Caco-2 (cell line): ENCODE measurements at regions not wholly inside any gene's neighbourhood (a gene's known extent, or its start where the extent isn't known, plus 50 kb on each side); places are given as distances from the start of the nearest gene placed in this dataset.

ENCODE experiments used
- BruUV-seq: library from RNA; stranded (reverse); fragments of 400-500 nt; replicated peaks from 2 replicates; lab custom pipeline; 2021; lab: Mats Ljungman, UMichigan
- CTCF ChIA-PET: fragments of 300-600 bp; sonication (Branson Sonifier 250); formaldehyde crosslinking; loops from one replicate; lab custom pipeline; 2022; ENCODE audit warnings: antibody characterized with exemption; lab: Charles Lee
- POLR2A ChIA-PET: fragments of 300-600 bp; sonication (Branson Sonifier 250); formaldehyde crosslinking; loops from one replicate; lab custom pipeline; 2022; ENCODE audit warnings: antibody characterized with exemption; lab: Charles Lee
- DNase-seq, 2 experiments: peaks; one replicate each; pipeline versions ENCODE4 v3.0.0 to v3.0.0-alpha.2; 2020 to 2022
- H3K27me3 ChIP-seq: replicated peaks from 2 replicates; pipeline ENCODE4 v1.6.0; 2011; ENCODE audit warnings: low read length; ENCODE audit not compliant: control insufficient read depth, insufficient read depth
- H3K36me3 ChIP-seq: 2 replicates; pipeline ENCODE4 v1.5.1; 2011; ENCODE audit warnings: low read length; ENCODE audit not compliant: control insufficient read depth, insufficient read depth
- H3K4me1 ChIP-seq: fragments of 250-450 bp; sonication (Bioruptor Pico); 2 replicates; pipeline ENCODE4 v1.5.1; 2020; ENCODE audit warnings: mild to moderate bottlenecking
- H3K4me3 ChIP-seq: 2 replicates; pipeline ENCODE4 v1.5.1; 2011; ENCODE audit warnings: low read depth, mild to moderate bottlenecking, control low read depth, low read length
- H3K9me3 ChIP-seq: fragments of 250-450 bp; sonication (Bioruptor Pico); 2 replicates; pipeline ENCODE4 v1.5.1; 2020; ENCODE audit warnings: mild to moderate bottlenecking, moderate library complexity
- H3K27ac Mint-ChIP-seq: one replicate; pipeline ENCODE4 v1.8.0; 2022; ENCODE audit warnings: mixed read lengths; ENCODE audit not compliant: unreplicated experiment
- H3K27me3 Mint-ChIP-seq: one replicate; pipeline ENCODE4 v1.8.0; 2022; ENCODE audit warnings: mixed read lengths; ENCODE audit not compliant: insufficient read depth, unreplicated experiment
- H3K36me3 Mint-ChIP-seq: one replicate; pipeline ENCODE4 v1.8.0; 2022; ENCODE audit warnings: mild to moderate bottlenecking, mixed read lengths; ENCODE audit not compliant: insufficient read depth, unreplicated experiment
- H3K4me1 Mint-ChIP-seq: one replicate; pipeline ENCODE4 v1.8.0; 2022; ENCODE audit warnings: low read depth, mixed read lengths; ENCODE audit not compliant: unreplicated experiment
- H3K4me3 Mint-ChIP-seq: one replicate; pipeline ENCODE4 v1.8.0; 2022; ENCODE audit warnings: mild to moderate bottlenecking, moderate library complexity, mixed read lengths; ENCODE audit not compliant: unreplicated experiment
- H3K9me3 Mint-ChIP-seq: one replicate; pipeline ENCODE4 v1.8.0; 2022; ENCODE audit warnings: mixed read lengths; ENCODE audit not compliant: unreplicated experiment
- CTCF ChIP-seq, 2 experiments: fragments of 200-600 bp in 1 of 2; IDR thresholded peaks; 1 replicate in 1 of 2; 2 replicates in 1 of 2; pipeline versions ENCODE4 v1.5.1 to v1.8.0; 2011 to 2022; ENCODE audit warnings: antibody characterized with exemption in 1 of 2, control low read depth in 1 of 2, inconsistent platforms in 1 of 2, low read depth in 1 of 2, low read length in 1 of 2, mild to moderate bottlenecking in 1 of 2, moderate library complexity in 1 of 2; ENCODE audit not compliant: insufficient read depth in 1 of 2, severe bottlenecking in 1 of 2, unreplicated experiment in 1 of 2
- intact Hi-C: fragments of 100-400 bp; cut with micrococcal nuclease; formaldehyde crosslinking; loops from one replicate; pipeline ENCODE4 v1.10.0; 2022; ENCODE audit not compliant: unreplicated experiment

GRCh38 chr7:91514591-91514990 is 250.4 kb downstream of the FZD1 start:
- Histone ChIP-seq H3K4me1 (no peaks in the 10 kb centered on the region), H3K9me3 (no peaks in the 10 kb centered on the region), H3K36me3 (no peaks in the 10 kb centered on the region), H3K27me3 (no peaks in the 10 kb centered on the region), H3K4me3 (no peak overlapping the region)
- Mint-ChIP-seq H3K27ac (no peak overlapping the region), H3K4me3 (no peak overlapping the region), H3K4me1 (no peaks in the 10 kb centered on the region), H3K36me3 (no peaks in the 10 kb centered on the region), H3K9me3 (no peaks in the 10 kb centered on the region), H3K27me3 (peaks cover 9% of the 10 kb centered on the region)
- ChIA-PET CTCF (no interaction called here), POLR2A (no interaction called here)
- intact Hi-C loops: no loop called here
- no TSS peak for BruUV-seq
- no peak for TF ChIP-seq CTCF (IDR thresholded peaks at IDR 0.05; ENCODE audit: insufficient read depth in 1 of 2, low read depth in 1 of 2, low read length in 1 of 2, severe bottlenecking in 1 of 2, unreplicated experiment in 1 of 2)
- no peak for DNase-seq

- no TSS peak for BruUV-seq
- CTCF ChIA-PET: no interaction called here
Measured at GRCh38 chr7:91515961-91516360, 251.7 kb downstream of the FZD1 start.

GRCh38 chr7:91517201-91517785 is 253.1 kb downstream of the FZD1 start:
- Mint-ChIP-seq H3K4me1 (no peaks in the 10 kb centered on the region), H3K9me3 (no peaks in the 10 kb centered on the region), H3K36me3 (no peaks in the 10 kb centered on the region), H3K4me3 (no peak overlapping the region), H3K27ac (no peak overlapping the region), H3K27me3 (peaks cover 9% of the 10 kb centered on the region)
- Histone ChIP-seq H3K4me3 (no peak overlapping the region), H3K27me3 (no peaks in the 10 kb centered on the region), H3K9me3 (no peaks in the 10 kb centered on the region), H3K4me1 (no peaks in the 10 kb centered on the region), H3K36me3 (no peaks in the 10 kb centered on the region)
- CTCF ChIA-PET: no interaction called here
- no peak for TF ChIP-seq CTCF (IDR thresholded peaks at IDR 0.05; ENCODE audit: insufficient read depth in 1 of 2, low read depth in 1 of 2, low read length in 1 of 2, severe bottlenecking in 1 of 2, unreplicated experiment in 1 of 2)
- POLR2A ChIA-PET: no interaction called here
- BruUV-seq: no TSS peak
- DNase-seq: no peak
- intact Hi-C loops: no loop called here

More at GRCh38 chr7:91515961-91516360, 251.7 kb downstream of the FZD1 start:
- H3K4me3 ChIP-seq: no peak overlapping the region
- no peaks in the 10 kb centered on the region for H3K27me3 ChIP-seq
- no peaks in the 10 kb centered on the region for H3K9me3 ChIP-seq
- TF ChIP-seq CTCF (IDR thresholded peaks at IDR 0.05; ENCODE audit: insufficient read depth in 1 of 2, low read depth in 1 of 2, low read length in 1 of 2, severe bottlenecking in 1 of 2, unreplicated experiment in 1 of 2): no peak
- no peak overlapping the region for H3K4me3 Mint-ChIP-seq
- H3K36me3 Mint-ChIP-seq: no peaks in the 10 kb centered on the region
- no peaks in the 10 kb centered on the region for H3K36me3 ChIP-seq
- intact Hi-C loops: no loop called here
- peaks cover 9% of the 10 kb centered on the region for H3K27me3 Mint-ChIP-seq
- no peak for DNase-seq
- no peaks in the 10 kb centered on the region for H3K4me1 Mint-ChIP-seq
- POLR2A ChIA-PET: no interaction called here
- H3K4me1 ChIP-seq: no peaks in the 10 kb centered on the region
- no peaks in the 10 kb centered on the region for H3K9me3 Mint-ChIP-seq
- H3K27ac Mint-ChIP-seq: no peak overlapping the region
